H1 (cell line): ENCODE measurements at regions not wholly inside any gene's neighbourhood (a gene's known extent, or its start where the extent isn't known, plus 50 kb on each side); places are given as distances from the start of the nearest gene placed in this dataset.

ENCODE experiments used
- SP2 ChIP-seq: IDR thresholded peaks from 2 replicates; pipeline ENCODE4 v1.6.1; 2012; ENCODE audit warnings: mild to moderate bottlenecking, low read length, inconsistent platforms
- USF2 ChIP-seq: IDR thresholded peaks from 2 replicates; pipeline ENCODE4 v1.6.1; 2011; ENCODE audit warnings: low read length, improper control_type of control experiment

GRCh38 chrX:26376037-26376708 is 160.2 kb downstream of the MAGEB5 start (continued):
- TF ChIP-seq USF2 (no peak), SP2 (no peak)
